Stimulated activated CD8-positive, alpha-beta memory T cell treated with anti-CD3 and anti-CD28 coated beads, Interleukin-4, amount 100 ng/mL, for 1 hour (primary cell): ENCODE measurements at regions not wholly inside any gene's neighbourhood (a gene's known extent, or its start where the extent isn't known, plus 50 kb on each side); places are given as distances from the start of the nearest gene placed in this dataset.

Source experiments
- DNase-seq, 2 donors: peaks; one replicate each; pipeline ENCODE4 v3.0.0-alpha.2; 2020; ENCODE audit warnings: low read depth in 2 of 2, low spot score in 1 of 2

GRCh38 chr2:16335604-16335930, 330.1 kb downstream of the CYRIA start:
- no peak for DNase-seq

DNA sequence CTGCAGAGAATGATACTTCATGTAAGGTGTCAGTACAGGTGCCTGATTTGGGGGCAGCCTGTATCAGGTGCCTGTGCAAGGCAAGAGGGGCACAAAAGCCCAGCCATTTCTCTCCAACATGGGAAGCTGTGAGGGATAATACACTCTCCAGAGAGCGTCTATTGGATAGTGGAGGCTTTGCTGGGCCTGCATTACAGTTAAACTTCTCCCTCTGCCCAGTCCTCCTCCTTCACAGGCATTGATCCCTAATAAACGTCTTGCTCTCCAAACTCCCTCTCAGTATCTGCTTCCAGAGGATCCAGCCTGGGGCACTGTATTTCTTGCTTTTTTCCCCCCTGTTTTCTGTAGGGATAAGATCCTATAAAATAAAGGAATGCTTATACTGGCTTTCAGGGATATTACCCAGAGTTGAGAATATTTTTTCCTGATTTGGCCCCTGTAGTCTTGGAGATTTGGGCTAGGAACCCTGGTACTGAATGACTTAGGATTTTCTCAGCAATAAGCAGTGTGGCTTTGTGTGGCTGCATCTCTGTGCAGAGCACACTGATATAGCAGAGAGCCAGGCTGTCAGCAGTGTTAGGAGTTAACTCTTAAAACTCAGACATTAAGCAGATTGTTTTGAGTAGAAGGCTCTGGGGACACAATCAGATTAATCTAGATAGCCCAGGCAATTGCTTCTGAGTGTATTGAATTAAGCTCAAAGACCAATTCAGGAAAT, 330.6 kb downstream of the CYRIA start:
- DNase-seq, result no peak

DNA sequence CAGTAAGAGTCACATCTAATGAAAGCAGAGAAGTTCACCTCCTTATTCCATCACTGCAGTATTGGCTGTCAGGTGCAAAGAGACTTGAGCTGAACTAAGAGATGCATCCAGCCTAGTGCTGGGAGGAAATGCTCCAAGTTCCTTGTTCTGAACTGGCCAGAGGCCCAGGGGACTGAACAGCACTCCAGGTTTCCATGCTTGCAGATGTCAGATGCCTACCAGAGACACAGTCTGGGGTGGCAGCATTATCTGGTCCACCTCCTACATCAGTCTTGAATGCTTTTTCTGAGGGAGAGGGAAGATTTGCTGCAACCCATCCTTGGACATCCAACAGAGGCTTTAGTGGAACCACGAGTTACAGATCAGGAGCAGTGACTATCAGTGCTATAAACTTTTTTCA, 331.3 kb downstream of the CYRIA start:
- DNase-seq, result no peak

GRCh38 chr2:16333681-16334080, 332.0 kb downstream of the CYRIA start:
- no peak for DNase-seq

- DNase-seq, result no peak
These were observed 332.7 kb downstream of the CYRIA start for GRCh38 chr2:16332681-16333557.

- no peak for DNase-seq
These were observed 333.9 kb downstream of the CYRIA start for GRCh38 chr2:16331772-16332171.

DNA sequence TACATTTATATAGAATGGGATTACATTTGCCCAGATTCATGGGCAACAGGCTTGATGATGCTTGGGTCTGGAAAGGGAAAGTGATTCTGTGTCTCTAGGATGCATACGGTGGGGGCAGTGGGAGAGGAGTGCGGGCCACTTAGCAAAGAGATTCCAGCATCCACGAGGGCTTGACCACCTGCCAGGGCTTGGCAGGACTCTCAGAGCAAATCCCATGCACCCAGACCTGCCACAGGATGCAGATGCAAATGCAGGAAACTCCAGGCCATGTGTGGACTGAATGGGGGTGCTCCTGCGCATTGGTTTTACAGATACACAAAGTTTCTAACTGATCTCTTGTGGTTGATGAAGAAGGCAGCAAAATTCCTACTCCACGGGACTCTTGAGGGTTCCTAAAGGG, 334.7 kb downstream of the CYRIA start:
- DNase-seq, result no peak

GRCh38 chr2:16330571-16330970, 335.1 kb downstream of the CYRIA start:
- DNase-seq, result no peak

GRCh38 chr2:16330012-16330411, 335.6 kb downstream of the CYRIA start:
- no peak for DNase-seq

GRCh38 chr2:16329421-16329820, 336.2 kb downstream of the CYRIA start:
- DNase-seq, result no peak

GRCh38 chr2:16328521-16329190, 337.0 kb downstream of the CYRIA start:
- DNase-seq, result no peak

DNA sequence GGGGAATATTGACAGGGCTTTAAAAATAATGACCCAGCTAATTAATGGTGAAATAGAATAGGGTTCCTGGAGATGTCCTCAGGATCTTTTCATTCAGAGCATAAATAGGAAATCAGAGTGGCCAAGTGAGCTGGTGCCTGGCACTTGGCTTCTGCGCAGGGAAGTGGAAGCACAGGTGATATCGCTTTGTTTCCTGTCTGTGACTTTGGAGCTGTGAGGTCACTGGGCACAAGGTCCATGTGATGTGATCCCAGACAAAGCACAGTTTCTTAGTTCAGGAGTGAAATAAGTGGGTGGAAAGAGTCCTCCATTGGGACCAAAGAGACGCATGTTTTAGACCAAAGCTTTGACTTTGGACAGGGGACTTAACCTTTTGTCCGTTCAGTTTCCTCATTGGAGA, 338.3 kb downstream of the CYRIA start:
- DNase-seq, result no peak

DNA sequence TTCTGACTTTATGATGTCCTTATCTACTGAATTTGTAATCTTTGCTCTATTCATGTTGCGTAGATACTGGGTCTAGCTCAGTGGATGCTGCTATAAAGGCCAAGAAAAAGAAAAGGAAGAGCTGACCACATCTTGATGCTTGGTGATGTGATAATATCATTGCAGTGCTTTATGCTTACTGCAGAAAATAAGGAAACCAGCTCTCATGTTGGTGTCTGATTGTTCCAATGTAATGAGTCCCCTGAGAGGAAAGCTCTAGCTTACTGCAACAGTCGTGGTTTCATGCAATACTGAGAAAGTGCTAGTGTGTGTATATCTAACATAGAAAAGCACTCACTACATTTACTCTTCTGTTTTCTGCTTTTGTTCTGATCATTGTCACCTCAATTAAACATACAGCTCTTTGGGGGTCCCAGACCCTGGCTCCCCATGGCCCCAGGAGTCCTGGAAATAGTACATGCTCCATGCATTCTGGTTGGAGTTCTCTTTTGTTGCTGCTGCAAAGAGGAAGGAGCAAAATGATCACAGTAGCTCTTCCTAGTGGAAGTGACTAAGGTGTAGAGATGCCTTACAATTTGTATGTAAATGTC, 338.8 kb downstream of the CYRIA start:
- DNase-seq, result no peak

DNA sequence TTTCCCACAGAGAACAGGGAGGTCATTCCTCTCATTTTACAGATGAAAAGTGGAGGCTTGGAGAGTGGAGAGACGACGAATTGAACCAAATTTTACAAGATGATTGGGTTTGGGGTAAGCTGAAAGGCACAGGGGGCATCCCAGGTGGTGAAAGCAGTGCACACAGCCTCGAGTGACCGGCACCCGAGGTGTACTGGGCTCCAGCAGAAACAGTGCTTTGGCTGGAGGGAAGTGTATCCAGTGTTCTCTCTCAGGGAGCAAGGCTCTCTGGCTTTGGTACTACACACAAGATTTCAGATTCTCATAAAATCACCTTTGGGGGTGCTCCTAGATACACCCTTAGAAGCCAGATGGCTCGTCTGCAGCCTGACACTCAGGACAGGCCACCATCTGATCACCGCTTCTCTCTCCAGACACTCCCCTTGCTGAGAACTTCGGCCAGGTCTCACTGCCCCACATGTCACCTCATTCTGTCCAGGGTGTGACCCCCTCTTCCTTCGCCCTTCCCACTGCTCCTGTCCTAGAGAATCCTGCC, 339.6 kb downstream of the CYRIA start:
- no peak for DNase-seq

DNA sequence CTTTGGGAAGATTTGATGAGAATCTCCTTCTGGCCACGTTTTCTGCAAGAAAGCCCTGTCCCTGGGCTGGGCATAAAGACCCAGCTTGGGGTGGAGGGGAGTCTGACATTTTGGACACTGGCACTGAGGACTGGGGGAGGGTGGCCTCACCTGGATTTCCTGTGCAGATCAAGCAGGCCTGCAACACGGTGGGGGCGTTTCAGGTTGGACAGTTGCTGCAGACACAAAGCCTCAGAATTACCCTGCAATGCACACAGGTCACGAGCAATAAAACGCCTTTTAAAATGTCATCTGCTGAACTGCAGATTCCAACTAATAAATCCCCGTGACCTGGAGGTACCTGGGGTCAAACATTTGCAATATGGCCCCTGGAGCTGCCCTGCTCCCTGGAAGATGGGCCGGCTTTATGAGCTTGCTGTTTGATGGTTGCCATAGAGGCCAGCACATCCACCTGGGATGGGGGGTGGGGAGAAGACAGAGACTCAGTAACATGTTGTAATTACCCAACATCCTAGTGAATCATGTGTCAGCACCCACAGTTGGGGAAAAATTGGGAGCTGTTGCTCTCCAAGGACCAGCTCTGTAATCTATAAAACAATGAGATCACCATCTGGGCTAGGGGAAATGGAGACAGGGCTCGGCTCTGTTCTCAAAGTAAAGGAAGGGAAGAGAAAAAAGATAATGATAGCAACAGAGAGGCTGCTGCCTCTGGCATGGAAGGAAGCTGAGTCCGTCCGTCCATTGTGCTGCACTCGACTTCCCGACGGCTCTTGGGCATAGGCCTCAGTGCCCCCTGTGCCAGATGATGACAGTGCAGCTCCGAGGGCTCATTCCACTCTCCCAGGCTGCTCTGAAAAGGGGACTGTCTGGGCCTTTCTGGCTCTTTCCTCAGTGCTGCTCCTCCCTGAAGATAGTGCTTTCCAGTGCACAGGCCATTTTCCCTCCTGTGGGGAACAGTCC, 340.3 kb downstream of the CYRIA start:
- DNase-seq, result no peak

- DNase-seq, result no peak
These were observed 341.1 kb downstream of the CYRIA start for GRCh38 chr2:16324544-16324937.

DNA sequence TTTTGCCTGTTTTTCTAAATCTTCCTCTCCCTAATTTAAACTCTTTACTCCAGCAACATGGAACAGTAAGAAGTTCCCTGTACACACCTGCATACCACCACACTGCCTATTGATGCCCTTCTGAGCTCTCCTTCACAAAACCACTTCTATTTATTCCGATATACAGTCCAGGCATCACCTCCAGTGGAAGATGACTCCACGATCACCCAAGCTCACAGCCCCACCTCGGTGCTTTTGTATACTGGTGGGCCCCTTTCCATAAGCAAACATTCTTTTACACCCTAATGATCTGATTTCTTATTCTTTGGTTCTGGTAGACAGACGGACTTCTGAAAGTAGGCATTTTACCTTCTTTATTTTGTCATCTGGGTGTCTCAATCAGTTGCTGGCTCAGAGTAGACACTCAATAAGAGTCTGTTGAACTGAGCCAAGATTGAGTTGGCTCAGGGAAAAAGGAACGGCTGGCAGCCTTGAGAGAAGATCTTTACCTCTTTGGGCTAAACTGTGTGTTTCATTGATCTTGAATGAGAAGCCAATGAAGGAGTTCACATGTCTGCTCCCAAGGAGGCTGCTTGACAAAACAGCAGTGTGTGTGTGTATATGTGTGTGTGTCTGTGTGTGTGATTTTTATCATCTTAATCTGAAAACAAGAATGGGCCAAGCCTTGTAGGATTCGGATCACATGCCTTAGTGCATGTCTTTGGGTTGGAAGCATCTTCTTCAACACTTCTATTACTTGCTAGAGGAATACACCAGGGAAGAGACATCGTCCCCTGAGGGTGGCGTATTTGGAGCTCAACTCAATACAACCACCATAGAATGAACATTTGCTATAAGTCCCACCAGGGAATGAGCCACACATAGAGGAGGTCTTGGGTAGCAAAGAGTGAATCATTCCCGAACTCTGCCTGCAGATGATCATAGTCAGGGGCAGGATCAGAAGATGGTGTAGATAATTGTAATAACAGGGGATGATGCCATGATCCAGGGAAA, 341.8 kb downstream of the CYRIA start:
- no peak for DNase-seq

DNA sequence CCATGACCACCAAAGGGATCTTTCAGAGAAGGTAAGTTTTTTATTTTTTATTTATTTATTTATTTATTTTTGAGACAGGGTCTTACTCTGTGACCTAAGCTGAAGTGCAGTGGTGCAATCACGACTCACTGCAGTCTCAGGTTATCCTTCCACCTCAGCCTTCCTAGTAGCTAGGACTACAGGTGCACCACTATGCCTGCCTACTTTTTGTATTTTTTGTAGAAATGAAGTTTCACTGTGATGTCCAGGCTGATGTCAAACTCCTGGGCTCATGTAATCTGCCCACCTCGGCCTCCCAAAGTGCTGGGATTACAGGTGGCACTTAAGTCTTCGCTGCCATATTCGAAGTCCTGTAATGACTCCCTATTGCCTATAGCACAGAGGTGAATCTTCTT, 342.5 kb downstream of the CYRIA start:
- DNase-seq, result no peak
